HepG2 (cell line): ENCODE measurements at regions not wholly inside any gene's neighbourhood (a gene's known extent, or its start where the extent isn't known, plus 50 kb on each side); places are given as distances from the start of the nearest gene placed in this dataset.

Source experiments
- ATAC-seq: fragments of 200-7000 bp; cut with Tn5 transposase; 3 replicates; pipeline ENCODE4 v1.9.1; 2020; ENCODE audit warnings: mild to moderate bottlenecking, moderate library complexity
- BruUV-seq: library from RNA; stranded (reverse); fragments of 400-500 nt; replicated peaks from 2 replicates; lab custom pipeline; 2021; lab: Mats Ljungman, UMichigan
- CTCF ChIA-PET: fragments of 300-600 bp; formaldehyde crosslinking; extraction: SDS; loops from one replicate; lab custom pipeline; 2021; ENCODE audit warnings: low total read pairs, inconsistent platforms, low intra/inter-chr PET ratio; lab: Yijun Ruan, JAX
- POLR2A ChIA-PET: fragments of 350-600 bp; sonication (Branson Sonifier 250); formaldehyde crosslinking; loops from one replicate; lab custom pipeline; 2020; ENCODE audit warnings: antibody characterized with exemption, inconsistent platforms; lab: Yijun Ruan, JAX
- DNase-seq: peaks from one replicate; pipeline ENCODE4 v3.0.0-alpha.2; 2015; ENCODE audit warnings: low spot score
- FAIRE-seq: peaks from 3 replicates; lab custom pipeline; 2011; peaks lifted over from hg19 to GRCh38; lab: Jason Lieb, UNC
- H2AFZ ChIP-seq: one replicate; pipeline ENCODE4 v1.6.1; 2011; ENCODE audit warnings: low read length, inconsistent platforms
- H3K27ac ChIP-seq: fragments of 300-600 bp; 3 replicates; pipeline ENCODE4 v1.8.0; 2011; ENCODE audit warnings: mixed run types, mild to moderate bottlenecking, mixed read lengths, low read length, inconsistent platforms; ENCODE audit not compliant: insufficient read depth; ENCODE audit errors: extremely low read length
- H3K27me3 ChIP-seq, 2 experiments: fragments of 200-600 bp in 1 of 2; 2 replicates in 1 of 2; 3 replicates in 1 of 2; pipeline versions ENCODE4 v1.6.0 to v1.8.0; 2011; ENCODE audit warnings: low read length in 2 of 2, mild to moderate bottlenecking in 2 of 2, moderate library complexity in 2 of 2, inconsistent platforms in 1 of 2; ENCODE audit not compliant: insufficient read depth in 2 of 2, control insufficient read depth in 1 of 2
- H3K36me3 ChIP-seq, 2 experiments: fragments of 200-600 bp in 1 of 2; replicated peaks in 1 of 2; 2 replicates in 1 of 2; 3 replicates in 1 of 2; pipeline versions ENCODE4 v1.5.1 to v1.8.0; 2011; ENCODE audit warnings: low read length in 2 of 2, inconsistent platforms in 1 of 2; ENCODE audit not compliant: insufficient read depth in 2 of 2, control insufficient read depth in 1 of 2
- H3K4me1 ChIP-seq: 2 replicates; pipeline ENCODE4 v1.5.1; 2012; ENCODE audit warnings: low read length, inconsistent platforms; ENCODE audit not compliant: insufficient read depth
- H3K4me2 ChIP-seq: 2 replicates; pipeline ENCODE4 v1.6.0; 2011; ENCODE audit warnings: low read depth, low read length, inconsistent platforms
- H3K4me3 ChIP-seq, 3 experiments: fragments of 200-600 bp in 1 of 3; sonication (generic), shearing (Covaris generic) in 1 of 3; replicated peaks in 1 of 3; 2 replicates each; pipeline ENCODE4 v1.5.1; 2011 to 2016; ENCODE audit warnings: low read length in 3 of 3, inconsistent platforms in 2 of 3, low read depth in 2 of 3, mild to moderate bottlenecking in 2 of 3, control low read depth in 1 of 3, mixed read lengths in 1 of 3; ENCODE audit not compliant: insufficient read depth in 1 of 3
- H3K79me2 ChIP-seq: one replicate; pipeline ENCODE4 v1.6.1; 2011; ENCODE audit warnings: low read length, inconsistent platforms; ENCODE audit not compliant: insufficient read depth
- H3K9ac ChIP-seq: 2 replicates; pipeline ENCODE4 v1.6.0; 2011; ENCODE audit warnings: mild to moderate bottlenecking, low read depth, low read length, inconsistent platforms; ENCODE audit not compliant: insufficient read depth
- H3K9me3 ChIP-seq: 2 replicates; pipeline ENCODE4 v1.5.1; 2012; ENCODE audit warnings: mild to moderate bottlenecking, low read length
- H4K20me1 ChIP-seq: 2 replicates; pipeline ENCODE4 v1.6.0; 2011; ENCODE audit warnings: inconsistent platforms, mild to moderate bottlenecking, low read length, moderate library complexity; ENCODE audit not compliant: insufficient read depth
- DMAP1 ChIP-seq: IDR thresholded peaks from 2 replicates; pipeline ENCODE4 v1.6.1; 2016
- GABPB1 ChIP-seq: IDR thresholded peaks from 2 replicates; pipeline ENCODE4 v1.6.1; 2016; ENCODE audit warnings: mild to moderate bottlenecking, missing genetic modification reagents, moderate library complexity, missing compliant biosample characterization
- KAT8 ChIP-seq: IDR thresholded peaks from 2 replicates; pipeline ENCODE4 v1.6.1; 2016; ENCODE audit warnings: missing genetic modification reagents, missing compliant biosample characterization
- PHB2 ChIP-seq: fragments of 450-650 bp; IDR thresholded peaks from 2 replicates; pipeline ENCODE4 v1.6.1; 2018; ENCODE audit not compliant: partially characterized antibody
- RARG ChIP-seq: sonication (generic); formaldehyde crosslinking; IDR thresholded peaks from 2 replicates; pipeline ENCODE4 v1.4.0; 2020; ENCODE audit warnings: low read depth, mild to moderate bottlenecking, missing genetic modification reagents
- REXO4 ChIP-seq: sonication (generic); formaldehyde crosslinking; IDR thresholded peaks from 2 replicates; pipeline ENCODE4 v1.8.0; 2022; ENCODE audit warnings: missing genetic modification reagents, mild to moderate bottlenecking, borderline replicate concordance
- SETDB1 ChIP-seq: sonication (generic); formaldehyde crosslinking; IDR thresholded peaks from 2 replicates; pipeline ENCODE4 v1.5.1; 2020; ENCODE audit warnings: missing genetic modification reagents, mild to moderate bottlenecking, borderline replicate concordance
- SMAD3 ChIP-seq: sonication (generic); formaldehyde crosslinking; IDR thresholded peaks from 2 replicates; pipeline ENCODE4 v1.4.0; 2020; ENCODE audit warnings: missing genetic modification reagents
- SNAPC2 ChIP-seq: sonication (generic); formaldehyde crosslinking; IDR thresholded peaks from 2 replicates; pipeline ENCODE4 v1.8.1; 2022; ENCODE audit warnings: mild to moderate bottlenecking, missing genetic modification reagents
- SSRP1 ChIP-seq: IDR thresholded peaks from 2 replicates; pipeline ENCODE4 v1.6.1; 2016; ENCODE audit warnings: control low read depth
- ZNF337 ChIP-seq: sonication (generic); formaldehyde crosslinking; IDR thresholded peaks from 2 replicates; pipeline ENCODE4 v1.5.1; 2020; ENCODE audit warnings: missing genetic modification reagents, low read depth, mild to moderate bottlenecking, borderline replicate concordance
- ZNF546 ChIP-seq: sonication (generic); formaldehyde crosslinking; conservative IDR thresholded peaks from 2 replicates; pipeline ENCODE4 v1.8.1; 2023; ENCODE audit warnings: mild to moderate bottlenecking, missing genetic modification reagents
- ZNF549 ChIP-seq: sonication (generic); formaldehyde crosslinking; IDR thresholded peaks from 2 replicates; pipeline ENCODE4 v1.5.0; 2020; ENCODE audit warnings: missing genetic modification reagents
- ZNF629 ChIP-seq: sonication (generic); formaldehyde crosslinking; conservative IDR thresholded peaks from 2 replicates; pipeline ENCODE4 v1.5.0; 2020; ENCODE audit warnings: missing genetic modification reagents
- ZNF678 ChIP-seq: sonication (generic); formaldehyde crosslinking; IDR thresholded peaks from 2 replicates; pipeline ENCODE4 v1.4.0; 2020; ENCODE audit warnings: mild to moderate bottlenecking, missing genetic modification reagents
- ZXDC ChIP-seq: sonication (generic); formaldehyde crosslinking; IDR thresholded peaks from 2 replicates; pipeline ENCODE4 v1.5.0; 2020; ENCODE audit warnings: mild to moderate bottlenecking, missing genetic modification reagents
- WGBS: methylation state at CpG from one replicate; pipeline ENCODE4 v1.1.6; 2017; ENCODE audit warnings: low lambda C conversion rate; 5-methylcytosine and 5-hydroxymethylcytosine counted together
- in situ Hi-C: cut with HindIII; loops from 2 replicates; pipeline ENCODE4 v1.10.0; 2017; ENCODE audit warnings: low pct_unique_long_range_greater_than_20kb; ENCODE audit not compliant: extremely low pct_ligation_motif_present
- intact Hi-C: fragments of 100-400 bp; cut with micrococcal nuclease; formaldehyde crosslinking; loops from one replicate; pipeline ENCODE4 v1.10.0; 2022; ENCODE audit not compliant: unreplicated experiment
- TF ChIP-seq, protein P1 (sequence below): sonication (generic); formaldehyde crosslinking; IDR thresholded peaks from 2 replicates; pipeline ENCODE4 v1.8.1; 2023; ENCODE audit warnings: mild to moderate bottlenecking, missing genetic modification reagents

- WGBS: 48% methylated on average over 5 of the region's 5 CpGs
- Histone ChIP-seq H3K9ac (no peak overlapping the region), H3K36me3 (no peaks in the 10 kb centered on the region), H3K9me3 (no peaks in the 10 kb centered on the region), H2AFZ (no peak overlapping the region), H4K20me1 (no peaks in the 10 kb centered on the region), H3K27ac (no peak overlapping the region), H3K4me1 (no peaks in the 10 kb centered on the region), H3K4me3 (no peak overlapping the region), H3K79me2 (no peaks in the 10 kb centered on the region), H3K27me3 (peaks cover 6 to 49% of the 10 kb centered on the region in 2 experiments; a peak in 4 of 5 replicates), H3K4me2 (no peak overlapping the region)
- ATAC-seq: no peak
- no peak for FAIRE-seq
- TF ChIP-seq ZNF678: no peak
- no peak for TF ChIP-seq KAT8 (CRISPR knock-in tag)
- TF ChIP-seq ZNF549 (CRISPR knock-in tag): no peak
- TF ChIP-seq, protein P1, sequence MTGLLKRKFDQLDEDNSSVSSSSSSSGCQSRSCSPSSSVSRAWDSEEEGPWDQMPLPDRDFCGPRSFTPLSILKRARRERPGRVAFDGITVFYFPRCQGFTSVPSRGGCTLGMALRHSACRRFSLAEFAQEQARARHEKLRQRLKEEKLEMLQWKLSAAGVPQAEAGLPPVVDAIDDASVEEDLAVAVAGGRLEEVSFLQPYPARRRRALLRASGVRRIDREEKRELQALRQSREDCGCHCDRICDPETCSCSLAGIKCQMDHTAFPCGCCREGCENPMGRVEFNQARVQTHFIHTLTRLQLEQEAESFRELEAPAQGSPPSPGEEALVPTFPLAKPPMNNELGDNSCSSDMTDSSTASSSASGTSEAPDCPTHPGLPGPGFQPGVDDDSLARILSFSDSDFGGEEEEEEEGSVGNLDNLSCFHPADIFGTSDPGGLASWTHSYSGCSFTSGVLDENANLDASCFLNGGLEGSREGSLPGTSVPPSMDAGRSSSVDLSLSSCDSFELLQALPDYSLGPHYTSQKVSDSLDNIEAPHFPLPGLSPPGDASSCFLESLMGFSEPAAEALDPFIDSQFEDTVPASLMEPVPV: no peak
- no peak for TF ChIP-seq SETDB1 (CRISPR knock-in tag)
- no peak for TF ChIP-seq ZNF337 (CRISPR knock-in tag)
- no peak for DNase-seq
- BruUV-seq: no TSS peak
- POLR2A ChIA-PET: no interaction called here
- in situ Hi-C loops (loop anchor here (25.0 kb wide), 1 partner anchor 431 kb away; no protein-coding TSS in a partner anchor), intact Hi-C loops (no loop called here)
- CTCF ChIA-PET: no interaction called here
Observed at GRCh38 chr2:238793306-238793705, 54.6 kb upstream of the TWIST2 start.

DNA sequence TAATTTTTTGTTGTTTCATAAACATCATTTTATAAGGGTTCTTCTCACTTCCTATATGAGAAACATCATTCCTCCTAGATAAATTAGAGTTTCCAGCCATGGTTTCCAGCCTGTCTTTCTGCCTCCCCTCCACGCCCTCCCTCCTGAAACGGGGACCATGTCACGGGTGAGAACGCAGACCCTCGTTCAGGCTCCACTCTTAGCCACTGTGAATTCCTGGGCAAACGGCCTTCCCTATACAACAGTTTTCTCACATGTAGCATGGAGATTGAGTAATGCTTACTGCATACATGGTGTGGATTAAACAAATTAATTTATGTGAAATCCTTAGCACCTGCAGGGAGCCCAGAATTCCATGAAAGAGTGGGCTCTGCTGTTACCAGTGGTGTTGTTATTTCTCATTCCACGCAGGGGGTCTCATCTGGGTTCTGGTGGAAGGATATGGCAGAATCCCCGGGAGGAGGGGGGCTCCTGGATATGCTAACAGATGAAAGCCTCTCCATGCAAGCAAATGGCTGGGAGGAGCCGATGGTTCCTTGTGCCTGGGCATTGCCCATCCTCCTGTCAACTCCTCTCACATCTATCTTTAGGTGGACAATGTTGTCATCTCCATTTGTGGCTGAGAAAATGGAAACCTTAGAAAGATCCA, 54.0 kb upstream of the TWIST2 start:
- Histone ChIP-seq H4K20me1 (no peaks in the 10 kb centered on the region), H3K9me3 (no peaks in the 10 kb centered on the region), H3K79me2 (no peaks in the 10 kb centered on the region), H3K36me3 (no peaks in the 10 kb centered on the region), H3K4me2 (no peak overlapping the region), H2AFZ (no peak overlapping the region), H3K4me1 (no peaks in the 10 kb centered on the region), H3K27ac (no peak overlapping the region), H3K9ac (no peak overlapping the region), H3K27me3 (peaks cover 6 to 49% of the 10 kb centered on the region in 2 experiments; a peak in 4 of 5 replicates), H3K4me3 (no peak overlapping the region)
- POLR2A ChIA-PET: no interaction called here
- 8% methylated on average over 9 of the region's 9 CpGs for WGBS
- DNase-seq: no peak
- in situ Hi-C loops (loop anchor here (25.0 kb wide), 1 partner anchor 432 kb away; no protein-coding TSS in a partner anchor), intact Hi-C loops (no loop called here)
- BruUV-seq: no TSS peak
- CTCF ChIA-PET: no interaction called here
- no peak for ATAC-seq
- no peak for FAIRE-seq
- TF ChIP-seq ZNF546 (CRISPR knock-in tag) (no peak), REXO4 (no peak), ZXDC (CRISPR knock-in tag) (no peak), SNAPC2 (CRISPR knock-in tag) (no peak), ZNF629 (CRISPR knock-in tag) (no peak), DMAP1 (CRISPR knock-in tag) (no peak), RARG (CRISPR knock-in tag) (no peak), SMAD3 (no peak), GABPB1 (CRISPR knock-in tag) (no peak), SSRP1 (CRISPR knock-in tag) (no peak), PHB2 (no peak)
